ENCODE measurements at regions not wholly inside any gene's neighbourhood (a gene's known extent, or its start where the extent isn't known, plus 50 kb on each side); places are given as distances from the start of the nearest gene placed in this dataset.

- no peak overlapping the region for H3K27ac ChIP-seq
- no peak for DNase-seq (ENCODE audit: low spot score)
- ChIA-PET CTCF (no interaction called here), POLR2A (ENCODE audit: low non-redundant PET) (no interaction called here)
- TF ChIP-seq CTCF (conservative IDR thresholded peaks at IDR 0.05; ENCODE audit: low read depth), result no peak
Measured at GRCh38 chr13:34570698-34571353, 371.2 kb upstream of the NBEA start.

- DNase-seq (ENCODE audit: low spot score), result no peak
- POLR2A ChIA-PET (ENCODE audit: low non-redundant PET), result no interaction called here
- H3K27ac ChIP-seq, result no peak overlapping the region
- CTCF ChIA-PET, result no interaction called here
- no peak for TF ChIP-seq CTCF (conservative IDR thresholded peaks at IDR 0.05; ENCODE audit: low read depth)
Measured at GRCh38 chr13:34571716-34572115, 370.4 kb upstream of the NBEA start.

- CTCF ChIA-PET, result no interaction called here
- no peak for TF ChIP-seq CTCF (conservative IDR thresholded peaks at IDR 0.05; ENCODE audit: low read depth)
- POLR2A ChIA-PET (ENCODE audit: low non-redundant PET), result interaction anchor here (0.6 kb wide), 1 partner anchor 215 kb away, joined by 4 read pairs; no protein-coding TSS in a partner anchor
- H3K27ac ChIP-seq, result no peak overlapping the region
- no peak for DNase-seq (ENCODE audit: low spot score)
Measured at GRCh38 chr13:34577051-34577450, 365.0 kb upstream of the NBEA start.

DNA sequence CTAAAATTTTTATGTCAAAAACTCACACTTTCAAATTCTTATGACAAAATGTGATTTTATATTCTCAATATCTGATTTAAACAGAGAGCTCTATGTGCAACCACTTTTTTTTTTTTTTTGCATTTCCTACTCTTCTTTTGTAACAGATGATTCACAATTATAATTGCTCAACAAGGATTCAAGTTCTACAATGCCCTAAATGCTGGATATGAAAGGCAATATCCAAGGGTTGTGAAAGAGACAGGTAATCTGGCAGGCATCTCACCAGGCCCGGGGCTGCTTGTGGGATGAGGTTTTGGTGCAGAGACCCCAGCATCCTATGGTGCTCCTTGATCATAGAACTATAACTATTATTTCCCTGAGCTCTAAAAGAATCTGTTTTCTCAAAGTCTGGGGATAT is 363.6 kb upstream of the NBEA start:
- POLR2A ChIA-PET (ENCODE audit: low non-redundant PET), result no interaction called here
- H3K27ac ChIP-seq, result no peak overlapping the region
- no peak for TF ChIP-seq CTCF (conservative IDR thresholded peaks at IDR 0.05; ENCODE audit: low read depth)
- CTCF ChIA-PET, result interaction anchor here (0.6 kb wide), 1 partner anchor 1886 kb away, joined by 3 read pairs; no protein-coding TSS in a partner anchor
- peak; percentile 13 for DNase-seq (ENCODE audit: low spot score)

- ChIA-PET CTCF (no interaction called here), POLR2A (ENCODE audit: low non-redundant PET) (no interaction called here)
- no peak for TF ChIP-seq CTCF (conservative IDR thresholded peaks at IDR 0.05; ENCODE audit: low read depth)
- no peak overlapping the region for H3K27ac ChIP-seq
- no peak for DNase-seq (ENCODE audit: low spot score)
Measured at GRCh38 chr13:34578917-34579316, 363.2 kb upstream of the NBEA start.

DNA sequence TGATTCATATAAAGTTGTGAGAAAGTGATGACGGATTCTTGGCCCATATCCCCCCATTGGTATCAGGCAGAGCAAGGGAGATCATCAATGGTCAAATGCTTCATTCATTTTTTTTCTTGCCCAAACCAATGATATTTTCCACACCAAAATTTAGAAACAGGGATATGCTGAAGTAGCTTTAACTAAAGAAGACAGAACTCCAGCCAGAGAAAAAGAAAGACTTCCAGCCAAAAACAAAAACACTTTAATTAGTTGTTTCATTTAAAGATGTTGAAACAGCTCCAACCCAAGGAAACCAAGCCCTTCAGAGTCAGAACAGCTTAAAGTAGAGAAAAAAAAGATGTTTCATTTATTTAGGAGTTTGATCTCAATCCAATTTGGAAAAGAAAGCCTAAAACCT is 358.9 kb upstream of the NBEA start:
- TF ChIP-seq CTCF (conservative IDR thresholded peaks at IDR 0.05; ENCODE audit: low read depth), result no peak
- H3K27ac ChIP-seq, result no peak overlapping the region
- CTCF ChIA-PET, result no interaction called here
- no peak for DNase-seq (ENCODE audit: low spot score)
- POLR2A ChIA-PET (ENCODE audit: low non-redundant PET), result no interaction called here

Measured in RWPE1 (cell line).